Calu3 (cell line): ENCODE measurements at regions not wholly inside any gene's neighbourhood (a gene's known extent, or its start where the extent isn't known, plus 50 kb on each side); places are given as distances from the start of the nearest gene placed in this dataset.

Source experiments
- BruUV-seq: library from RNA; stranded (reverse); fragments of 400-500 nt; replicated peaks from 2 replicates; lab custom pipeline; 2021; lab: Mats Ljungman, UMichigan
- CTCF ChIA-PET: fragments of 300-600 bp; sonication (Branson Sonifier 250); formaldehyde crosslinking; loops from one replicate; lab custom pipeline; 2022; ENCODE audit warnings: antibody characterized with exemption; lab: Charles Lee
- DNase-seq: peaks from one replicate; pipeline ENCODE4 v3.0.0; 2022
- H3K27ac Mint-ChIP-seq: one replicate; pipeline ENCODE4 v1.8.0; 2022; ENCODE audit warnings: mixed read lengths; ENCODE audit not compliant: unreplicated experiment
- H3K27me3 Mint-ChIP-seq: one replicate; pipeline ENCODE4 v1.8.0; 2022; ENCODE audit warnings: mixed read lengths; ENCODE audit not compliant: unreplicated experiment
- H3K36me3 Mint-ChIP-seq: one replicate; pipeline ENCODE4 v1.8.0; 2022; ENCODE audit warnings: mild to moderate bottlenecking, moderate library complexity, mixed read lengths; ENCODE audit not compliant: insufficient read depth, unreplicated experiment
- H3K4me1 Mint-ChIP-seq: one replicate; pipeline ENCODE4 v1.8.0; 2022; ENCODE audit warnings: mild to moderate bottlenecking, low read depth, mixed read lengths; ENCODE audit not compliant: unreplicated experiment
- H3K4me3 Mint-ChIP-seq: one replicate; pipeline ENCODE4 v1.8.0; 2022; ENCODE audit warnings: mild to moderate bottlenecking, low read depth, moderate library complexity, mixed read lengths; ENCODE audit not compliant: unreplicated experiment
- H3K9me3 Mint-ChIP-seq: one replicate; pipeline ENCODE4 v1.8.0; 2022; ENCODE audit warnings: low read depth, mixed read lengths; ENCODE audit not compliant: unreplicated experiment
- intact Hi-C: fragments of 100-400 bp; cut with micrococcal nuclease; formaldehyde crosslinking; loops from one replicate; pipeline ENCODE4 v1.10.0; 2022; ENCODE audit not compliant: unreplicated experiment
- TF ChIP-seq, protein P1 (sequence below): fragments of 200-600 bp; IDR thresholded peaks from one replicate; pipeline ENCODE4 v1.8.0; 2022; ENCODE audit warnings: antibody characterized with exemption; ENCODE audit not compliant: unreplicated experiment

DNA sequence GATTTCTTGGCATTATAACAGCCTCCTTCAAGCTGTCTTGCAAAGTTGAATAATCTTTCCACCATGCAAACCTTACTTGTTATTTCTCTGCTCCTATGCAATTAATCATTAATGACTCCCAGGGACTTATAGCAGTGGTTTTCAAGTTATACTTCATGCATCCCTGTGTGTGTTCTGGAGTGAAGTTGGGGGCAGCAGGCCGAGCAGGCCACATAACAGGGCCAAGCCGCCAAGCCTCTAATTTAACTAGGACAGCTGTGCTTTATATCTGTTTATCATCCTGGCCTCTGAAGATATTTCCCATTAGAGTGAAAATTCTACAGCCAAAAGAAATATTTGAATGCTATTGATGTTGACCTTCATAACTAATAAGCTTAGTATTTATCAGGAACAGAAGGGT lies 133.5 kb upstream of the PAK3 start:
- peaks cover 2% of the 10 kb centered on the region for H3K9me3 Mint-ChIP-seq
- no peaks in the 10 kb centered on the region for H3K4me1 Mint-ChIP-seq
- no peaks in the 10 kb centered on the region for H3K27me3 Mint-ChIP-seq
- TF ChIP-seq, protein P1, sequence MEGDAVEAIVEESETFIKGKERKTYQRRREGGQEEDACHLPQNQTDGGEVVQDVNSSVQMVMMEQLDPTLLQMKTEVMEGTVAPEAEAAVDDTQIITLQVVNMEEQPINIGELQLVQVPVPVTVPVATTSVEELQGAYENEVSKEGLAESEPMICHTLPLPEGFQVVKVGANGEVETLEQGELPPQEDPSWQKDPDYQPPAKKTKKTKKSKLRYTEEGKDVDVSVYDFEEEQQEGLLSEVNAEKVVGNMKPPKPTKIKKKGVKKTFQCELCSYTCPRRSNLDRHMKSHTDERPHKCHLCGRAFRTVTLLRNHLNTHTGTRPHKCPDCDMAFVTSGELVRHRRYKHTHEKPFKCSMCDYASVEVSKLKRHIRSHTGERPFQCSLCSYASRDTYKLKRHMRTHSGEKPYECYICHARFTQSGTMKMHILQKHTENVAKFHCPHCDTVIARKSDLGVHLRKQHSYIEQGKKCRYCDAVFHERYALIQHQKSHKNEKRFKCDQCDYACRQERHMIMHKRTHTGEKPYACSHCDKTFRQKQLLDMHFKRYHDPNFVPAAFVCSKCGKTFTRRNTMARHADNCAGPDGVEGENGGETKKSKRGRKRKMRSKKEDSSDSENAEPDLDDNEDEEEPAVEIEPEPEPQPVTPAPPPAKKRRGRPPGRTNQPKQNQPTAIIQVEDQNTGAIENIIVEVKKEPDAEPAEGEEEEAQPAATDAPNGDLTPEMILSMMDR: no peak
- DNase-seq: no peak
- no TSS peak for BruUV-seq
- H3K27ac Mint-ChIP-seq: no peak overlapping the region
- intact Hi-C loops: no loop called here
- no peak overlapping the region for H3K4me3 Mint-ChIP-seq
- no peaks in the 10 kb centered on the region for H3K36me3 Mint-ChIP-seq
- CTCF ChIA-PET: no interaction called here

DNA sequence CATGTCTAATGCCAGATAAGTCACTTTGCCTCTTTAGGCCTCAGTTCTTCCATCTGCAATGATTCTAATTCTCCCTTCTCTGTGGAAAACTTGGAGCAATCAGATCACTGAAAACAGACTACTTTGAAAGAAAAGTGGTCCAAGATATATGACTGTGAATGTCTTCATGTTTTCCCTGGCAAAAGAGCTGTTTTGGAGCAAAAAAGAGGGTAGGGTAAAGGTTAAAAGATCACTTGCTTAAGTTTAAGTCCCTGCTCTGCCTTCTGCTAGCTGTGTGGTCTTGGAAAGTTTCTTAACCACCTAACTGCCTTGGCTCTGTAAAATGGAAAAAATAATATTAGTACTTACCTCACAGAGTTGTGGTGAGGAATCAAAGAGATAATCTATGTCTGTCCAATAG lies 140.3 kb upstream of the PAK3 start:
- H3K4me1 Mint-ChIP-seq: no peaks in the 10 kb centered on the region
- CTCF ChIA-PET: no interaction called here
- no peak overlapping the region for H3K27ac Mint-ChIP-seq
- H3K4me3 Mint-ChIP-seq: no peak overlapping the region
- BruUV-seq: no TSS peak
- H3K9me3 Mint-ChIP-seq: peaks cover 2% of the 10 kb centered on the region
- H3K27me3 Mint-ChIP-seq: no peaks in the 10 kb centered on the region
- TF ChIP-seq, protein P1: no peak
- intact Hi-C loops: no loop called here
- H3K36me3 Mint-ChIP-seq: no peaks in the 10 kb centered on the region
- DNase-seq: no peak

DNA sequence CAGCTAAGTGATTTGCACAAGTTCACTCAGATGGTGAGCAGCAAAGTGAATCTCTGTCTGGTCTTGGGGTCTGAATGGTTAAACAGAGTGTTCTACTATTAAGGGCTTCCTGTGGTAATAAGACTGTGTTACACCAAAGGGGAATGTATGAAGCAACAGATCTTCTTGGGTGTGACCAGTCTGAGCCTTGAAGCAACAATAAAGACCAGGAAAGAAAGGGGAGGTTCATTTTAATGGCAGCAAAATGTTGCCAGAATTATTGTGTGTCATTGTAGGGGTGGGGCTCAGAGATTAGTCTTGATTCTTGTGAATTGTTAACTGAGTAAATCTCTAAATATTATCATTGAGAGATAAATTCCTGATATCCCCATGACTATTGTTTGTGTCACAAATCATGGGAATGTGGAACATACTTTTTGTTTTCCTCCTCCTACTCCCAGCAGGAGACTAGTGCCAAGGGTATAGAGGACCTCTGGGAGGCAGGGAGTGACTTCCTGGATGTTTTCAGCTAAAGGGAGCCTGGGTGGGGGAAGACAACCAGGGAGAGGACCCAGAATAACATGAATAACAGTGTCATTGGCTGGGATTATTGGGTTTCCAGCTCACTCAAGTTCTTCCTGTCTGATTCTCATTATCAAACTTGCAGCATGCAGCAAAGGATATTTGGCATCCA lies 141.4 kb upstream of the PAK3 start:
- Mint-ChIP-seq H3K27ac (no peak overlapping the region), H3K9me3 (peaks cover 2% of the 10 kb centered on the region), H3K27me3 (no peaks in the 10 kb centered on the region), H3K4me1 (no peaks in the 10 kb centered on the region), H3K4me3 (no peak overlapping the region), H3K36me3 (no peaks in the 10 kb centered on the region)
- BruUV-seq: no TSS peak
- no peak for DNase-seq
- intact Hi-C loops: no loop called here
- TF ChIP-seq, protein P1: no peak
- CTCF ChIA-PET: no interaction called here

DNA sequence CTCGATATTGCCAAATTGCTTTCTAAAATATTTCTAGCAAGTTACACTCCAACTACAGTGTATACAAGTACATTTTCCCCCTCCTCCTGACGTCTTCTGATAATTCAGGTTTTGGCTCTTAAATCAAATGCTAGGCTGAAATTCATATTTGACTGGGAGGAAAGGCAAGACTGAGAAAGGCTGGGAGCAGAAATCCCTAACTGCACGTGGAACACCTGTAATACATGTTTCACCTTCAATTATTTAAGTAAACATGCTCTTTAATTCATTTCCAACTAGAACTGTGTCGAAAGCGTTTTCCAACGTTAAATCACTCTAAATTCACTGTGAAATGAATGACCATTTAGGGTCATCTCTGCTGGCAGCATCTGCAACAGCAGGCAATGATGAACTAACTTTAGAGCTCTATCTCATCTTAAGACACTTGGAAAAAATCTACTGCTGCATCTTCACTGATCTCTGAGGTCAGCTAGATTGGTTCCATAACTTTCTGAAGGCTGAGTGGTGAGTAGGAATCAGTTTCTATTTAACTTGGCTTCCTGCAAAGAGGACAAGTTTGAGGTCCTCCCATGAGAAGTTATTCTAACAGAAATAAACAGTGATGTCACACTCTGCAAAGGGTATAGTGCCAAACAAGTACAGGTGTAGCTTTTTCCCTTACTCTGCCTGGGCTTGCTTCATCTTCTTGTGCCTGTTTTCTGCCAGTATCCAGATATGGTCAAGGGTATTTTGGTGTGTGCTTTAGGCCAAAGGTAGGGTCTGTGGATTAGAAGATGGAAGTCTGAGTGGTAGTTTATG lies 144.3 kb upstream of the PAK3 start:
- intact Hi-C loops: no loop called here
- TF ChIP-seq, protein P1: no peak
- H3K27ac Mint-ChIP-seq: no peak overlapping the region
- H3K27me3 Mint-ChIP-seq: no peaks in the 10 kb centered on the region
- H3K9me3 Mint-ChIP-seq: no peaks in the 10 kb centered on the region
- H3K4me1 Mint-ChIP-seq: no peaks in the 10 kb centered on the region
- no peak overlapping the region for H3K4me3 Mint-ChIP-seq
- no peak for DNase-seq
- H3K36me3 Mint-ChIP-seq: no peaks in the 10 kb centered on the region
- BruUV-seq: no TSS peak
- CTCF ChIA-PET: no interaction called here
